HG02759 (cell line): ENCODE measurements at regions not wholly inside any gene's neighbourhood (a gene's known extent, or its start where the extent isn't known, plus 50 kb on each side); places are given as distances from the start of the nearest gene placed in this dataset.

Source experiments
- ATAC-seq: cut with Tn5 transposase; IDR thresholded peaks from one replicate; pipeline ENCODE4 v1.9.1; 2021; ENCODE audit warnings: mild to moderate bottlenecking, moderate library complexity; ENCODE audit not compliant: unreplicated experiment

GRCh38 chr7:30212701-30213111 lies 71.7 kb upstream of the ZNRF2 start:
- no peak for ATAC-seq

DNA sequence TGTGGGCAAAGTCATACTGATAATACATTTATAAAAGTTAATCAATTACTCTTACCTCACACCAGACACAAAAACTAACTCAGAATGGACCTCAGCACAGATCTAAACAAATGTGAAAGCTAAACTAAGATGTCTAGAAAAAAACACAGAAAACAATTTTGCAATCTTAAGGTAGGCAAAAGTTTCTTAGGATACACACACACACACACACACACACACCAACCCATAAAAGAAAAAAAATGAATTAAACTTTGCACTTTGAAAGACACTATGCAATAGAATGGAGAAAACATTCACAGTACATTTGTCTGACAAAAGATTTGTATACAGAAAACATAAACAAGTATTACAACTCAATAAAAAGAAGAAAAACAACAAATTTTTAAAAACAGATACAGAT lies 70.8 kb upstream of the ZNRF2 start:
- no peak for ATAC-seq

DNA sequence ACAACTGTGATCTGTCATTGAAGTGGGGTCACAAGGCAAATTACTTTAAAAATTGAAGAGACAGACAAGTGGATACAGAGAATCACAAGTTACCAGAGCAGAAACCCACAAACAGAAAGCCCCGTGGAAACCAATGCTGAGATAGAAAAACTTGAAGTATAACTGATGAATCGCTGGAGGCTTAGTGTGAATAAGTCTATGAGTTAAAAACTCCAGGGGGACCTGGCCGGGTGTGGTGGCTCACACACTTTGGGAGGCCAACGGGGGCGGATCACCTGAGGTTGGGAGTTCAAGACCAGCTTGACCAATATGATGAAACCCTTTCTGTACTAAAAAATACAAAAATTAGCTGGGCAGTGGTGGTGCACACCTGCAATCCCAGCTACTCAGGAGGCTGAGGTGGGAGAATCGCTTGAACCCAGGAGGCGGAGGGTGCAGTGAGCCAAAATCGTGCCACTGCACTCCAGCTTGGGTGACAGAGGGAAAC lies 69.7 kb upstream of the ZNRF2 start:
- peak; percentile 86 for ATAC-seq

- no peak for ATAC-seq
These were observed 62.6 kb upstream of the ZNRF2 start for GRCh38 chr7:30221764-30222163.

- ATAC-seq, result no peak
These were observed 61.7 kb upstream of the ZNRF2 start for GRCh38 chr7:30222515-30223215.

DNA sequence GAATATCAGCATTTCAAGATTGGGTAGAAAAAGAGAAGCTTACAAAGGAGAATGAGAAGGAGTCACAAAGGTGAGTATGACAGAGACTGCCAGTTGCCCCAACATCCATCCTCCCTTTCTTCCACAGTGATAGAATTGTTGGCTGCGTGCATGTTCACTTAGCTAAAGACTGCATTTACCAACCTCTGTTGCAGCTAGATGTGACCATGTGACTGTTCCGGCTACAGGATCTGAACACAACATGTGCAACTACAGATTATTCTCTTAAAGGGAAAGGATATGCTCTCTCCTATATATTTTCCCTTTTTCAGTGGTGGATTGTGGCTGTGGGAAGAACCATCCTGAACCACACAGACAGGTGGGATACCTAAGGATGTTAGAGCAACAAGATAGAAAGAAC lies 60.5 kb upstream of the ZNRF2 start:
- no peak for ATAC-seq

- ATAC-seq, result peak; percentile 50
These were observed 59.8 kb upstream of the ZNRF2 start for GRCh38 chr7:30224511-30225062.

DNA sequence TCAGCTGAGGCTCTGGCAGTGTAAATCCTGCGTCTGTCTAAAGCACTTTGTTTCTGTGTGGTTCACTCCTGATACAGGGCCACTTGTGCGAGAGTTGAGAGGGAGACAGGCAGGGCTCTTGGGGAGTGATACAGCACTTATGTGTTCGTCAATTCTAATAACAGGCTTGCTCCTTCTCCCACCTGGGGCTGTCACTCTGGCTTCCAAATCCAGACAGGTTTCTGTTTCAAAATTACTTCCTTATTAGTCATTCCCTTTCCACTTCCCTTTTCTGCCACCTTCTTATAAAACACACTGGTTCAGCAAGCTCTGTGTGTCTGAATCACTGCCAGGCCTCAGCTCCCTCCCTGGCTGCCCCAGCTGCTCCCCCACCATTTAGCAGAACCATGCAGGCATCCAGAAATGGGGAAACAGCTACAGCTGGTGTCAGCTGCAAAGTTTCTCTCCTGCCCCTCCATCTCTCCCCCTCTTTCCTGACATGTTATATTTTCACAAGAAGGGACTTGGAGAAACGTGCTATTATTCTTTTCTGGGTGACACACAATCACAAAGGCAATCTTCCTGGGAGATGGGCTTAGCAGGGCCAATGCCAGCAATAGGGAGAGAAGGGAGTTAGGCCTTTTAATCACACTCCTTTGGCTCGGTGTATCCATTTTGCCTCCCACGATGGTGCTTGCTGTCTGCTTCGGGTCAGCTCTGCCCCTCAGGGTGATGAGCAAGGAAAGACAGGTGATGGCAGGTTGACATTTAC lies 58.4 kb upstream of the ZNRF2 start:
- peak; percentile 82 for ATAC-seq

GRCh38 chr7:30226614-30227268 lies 57.7 kb upstream of the ZNRF2 start:
- no peak for ATAC-seq

GRCh38 chr7:30231271-30231670 lies 53.1 kb upstream of the ZNRF2 start:
- ATAC-seq, result no peak

DNA sequence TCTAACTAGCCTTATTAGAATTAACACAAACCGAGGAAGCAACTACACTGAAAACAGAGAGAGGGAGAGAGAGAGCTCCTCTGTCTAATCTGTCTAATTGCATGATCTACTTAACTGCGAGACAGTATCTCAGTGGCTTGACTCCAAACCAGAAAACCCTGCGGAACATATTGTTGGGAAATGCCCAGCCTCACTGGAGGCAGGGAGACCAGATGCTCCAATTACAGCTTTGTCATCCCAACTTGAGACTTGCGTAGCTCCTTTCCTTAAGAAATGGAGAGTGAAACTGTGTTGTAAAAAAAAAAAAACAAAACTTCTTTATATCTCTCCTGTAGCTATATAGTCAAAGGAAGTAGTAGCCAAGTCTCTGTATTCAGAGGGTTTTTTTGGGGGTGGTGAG lies 52.0 kb upstream of the ZNRF2 start:
- ATAC-seq, result no peak
